ENCODE measurements at regions not wholly inside any gene's neighbourhood (a gene's known extent, or its start where the extent isn't known, plus 50 kb on each side); places are given as distances from the start of the nearest gene placed in this dataset.

DNA sequence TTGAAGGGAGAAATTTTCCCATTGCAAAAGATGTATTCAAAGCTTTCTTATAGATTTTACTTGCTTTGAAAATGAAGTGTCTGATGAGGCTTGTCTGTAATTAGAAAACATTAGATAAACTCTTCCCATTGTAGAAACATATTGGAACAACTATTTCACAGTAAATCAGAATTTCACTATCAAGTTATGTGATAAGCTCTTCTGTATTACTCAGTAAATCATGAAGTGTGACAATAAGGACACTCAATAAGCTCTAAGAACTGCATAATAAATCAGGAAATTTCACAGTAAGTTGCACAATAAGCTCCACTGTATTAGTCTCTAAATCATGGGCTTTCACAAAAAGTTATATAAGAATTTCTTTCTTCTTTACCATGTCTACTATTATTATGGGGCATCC lies 1546.6 kb downstream of the SLITRK5 start:
- H3K9me3 Mint-ChIP-seq = peaks cover 14% of the 10 kb centered on the region; the same call in 1 of the 3 replicates
- H3K27ac ChIP-seq (ENCODE audit: low read depth) = no peak overlapping the region

More for the DNA sequence above, 1546.6 kb downstream of the SLITRK5 start:
- peaks cover 8% of the 10 kb centered on the region; the same call in 2 of the 3 replicates for H3K36me3 Mint-ChIP-seq (ENCODE audit: low read depth)
- H3K4me2 ChIP-seq = no peak overlapping the region
- H3K27me3 ChIP-seq (ENCODE audit: insufficient read depth) = no peaks in the 10 kb centered on the region
- no peaks in the 10 kb centered on the region for H3K4me1 Mint-ChIP-seq
- no peak for TF ChIP-seq ZNF331 (CRISPR knock-in tag; IDR thresholded peaks at IDR 0.05; ENCODE audit: low read depth)
- TF ChIP-seq, protein P1, sequence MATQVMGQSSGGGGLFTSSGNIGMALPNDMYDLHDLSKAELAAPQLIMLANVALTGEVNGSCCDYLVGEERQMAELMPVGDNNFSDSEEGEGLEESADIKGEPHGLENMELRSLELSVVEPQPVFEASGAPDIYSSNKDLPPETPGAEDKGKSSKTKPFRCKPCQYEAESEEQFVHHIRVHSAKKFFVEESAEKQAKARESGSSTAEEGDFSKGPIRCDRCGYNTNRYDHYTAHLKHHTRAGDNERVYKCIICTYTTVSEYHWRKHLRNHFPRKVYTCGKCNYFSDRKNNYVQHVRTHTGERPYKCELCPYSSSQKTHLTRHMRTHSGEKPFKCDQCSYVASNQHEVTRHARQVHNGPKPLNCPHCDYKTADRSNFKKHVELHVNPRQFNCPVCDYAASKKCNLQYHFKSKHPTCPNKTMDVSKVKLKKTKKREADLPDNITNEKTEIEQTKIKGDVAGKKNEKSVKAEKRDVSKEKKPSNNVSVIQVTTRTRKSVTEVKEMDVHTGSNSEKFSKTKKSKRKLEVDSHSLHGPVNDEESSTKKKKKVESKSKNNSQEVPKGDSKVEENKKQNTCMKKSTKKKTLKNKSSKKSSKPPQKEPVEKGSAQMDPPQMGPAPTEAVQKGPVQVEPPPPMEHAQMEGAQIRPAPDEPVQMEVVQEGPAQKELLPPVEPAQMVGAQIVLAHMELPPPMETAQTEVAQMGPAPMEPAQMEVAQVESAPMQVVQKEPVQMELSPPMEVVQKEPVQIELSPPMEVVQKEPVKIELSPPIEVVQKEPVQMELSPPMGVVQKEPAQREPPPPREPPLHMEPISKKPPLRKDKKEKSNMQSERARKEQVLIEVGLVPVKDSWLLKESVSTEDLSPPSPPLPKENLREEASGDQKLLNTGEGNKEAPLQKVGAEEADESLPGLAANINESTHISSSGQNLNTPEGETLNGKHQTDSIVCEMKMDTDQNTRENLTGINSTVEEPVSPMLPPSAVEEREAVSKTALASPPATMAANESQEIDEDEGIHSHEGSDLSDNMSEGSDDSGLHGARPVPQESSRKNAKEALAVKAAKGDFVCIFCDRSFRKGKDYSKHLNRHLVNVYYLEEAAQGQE (IDR thresholded peaks at IDR 0.05; ENCODE audit: unreplicated experiment) = no peak
- no peak for TF ChIP-seq CREB1 (CRISPR knock-in tag; IDR thresholded peaks at IDR 0.05; ENCODE audit: low read depth)
- TF ChIP-seq, protein P2, sequence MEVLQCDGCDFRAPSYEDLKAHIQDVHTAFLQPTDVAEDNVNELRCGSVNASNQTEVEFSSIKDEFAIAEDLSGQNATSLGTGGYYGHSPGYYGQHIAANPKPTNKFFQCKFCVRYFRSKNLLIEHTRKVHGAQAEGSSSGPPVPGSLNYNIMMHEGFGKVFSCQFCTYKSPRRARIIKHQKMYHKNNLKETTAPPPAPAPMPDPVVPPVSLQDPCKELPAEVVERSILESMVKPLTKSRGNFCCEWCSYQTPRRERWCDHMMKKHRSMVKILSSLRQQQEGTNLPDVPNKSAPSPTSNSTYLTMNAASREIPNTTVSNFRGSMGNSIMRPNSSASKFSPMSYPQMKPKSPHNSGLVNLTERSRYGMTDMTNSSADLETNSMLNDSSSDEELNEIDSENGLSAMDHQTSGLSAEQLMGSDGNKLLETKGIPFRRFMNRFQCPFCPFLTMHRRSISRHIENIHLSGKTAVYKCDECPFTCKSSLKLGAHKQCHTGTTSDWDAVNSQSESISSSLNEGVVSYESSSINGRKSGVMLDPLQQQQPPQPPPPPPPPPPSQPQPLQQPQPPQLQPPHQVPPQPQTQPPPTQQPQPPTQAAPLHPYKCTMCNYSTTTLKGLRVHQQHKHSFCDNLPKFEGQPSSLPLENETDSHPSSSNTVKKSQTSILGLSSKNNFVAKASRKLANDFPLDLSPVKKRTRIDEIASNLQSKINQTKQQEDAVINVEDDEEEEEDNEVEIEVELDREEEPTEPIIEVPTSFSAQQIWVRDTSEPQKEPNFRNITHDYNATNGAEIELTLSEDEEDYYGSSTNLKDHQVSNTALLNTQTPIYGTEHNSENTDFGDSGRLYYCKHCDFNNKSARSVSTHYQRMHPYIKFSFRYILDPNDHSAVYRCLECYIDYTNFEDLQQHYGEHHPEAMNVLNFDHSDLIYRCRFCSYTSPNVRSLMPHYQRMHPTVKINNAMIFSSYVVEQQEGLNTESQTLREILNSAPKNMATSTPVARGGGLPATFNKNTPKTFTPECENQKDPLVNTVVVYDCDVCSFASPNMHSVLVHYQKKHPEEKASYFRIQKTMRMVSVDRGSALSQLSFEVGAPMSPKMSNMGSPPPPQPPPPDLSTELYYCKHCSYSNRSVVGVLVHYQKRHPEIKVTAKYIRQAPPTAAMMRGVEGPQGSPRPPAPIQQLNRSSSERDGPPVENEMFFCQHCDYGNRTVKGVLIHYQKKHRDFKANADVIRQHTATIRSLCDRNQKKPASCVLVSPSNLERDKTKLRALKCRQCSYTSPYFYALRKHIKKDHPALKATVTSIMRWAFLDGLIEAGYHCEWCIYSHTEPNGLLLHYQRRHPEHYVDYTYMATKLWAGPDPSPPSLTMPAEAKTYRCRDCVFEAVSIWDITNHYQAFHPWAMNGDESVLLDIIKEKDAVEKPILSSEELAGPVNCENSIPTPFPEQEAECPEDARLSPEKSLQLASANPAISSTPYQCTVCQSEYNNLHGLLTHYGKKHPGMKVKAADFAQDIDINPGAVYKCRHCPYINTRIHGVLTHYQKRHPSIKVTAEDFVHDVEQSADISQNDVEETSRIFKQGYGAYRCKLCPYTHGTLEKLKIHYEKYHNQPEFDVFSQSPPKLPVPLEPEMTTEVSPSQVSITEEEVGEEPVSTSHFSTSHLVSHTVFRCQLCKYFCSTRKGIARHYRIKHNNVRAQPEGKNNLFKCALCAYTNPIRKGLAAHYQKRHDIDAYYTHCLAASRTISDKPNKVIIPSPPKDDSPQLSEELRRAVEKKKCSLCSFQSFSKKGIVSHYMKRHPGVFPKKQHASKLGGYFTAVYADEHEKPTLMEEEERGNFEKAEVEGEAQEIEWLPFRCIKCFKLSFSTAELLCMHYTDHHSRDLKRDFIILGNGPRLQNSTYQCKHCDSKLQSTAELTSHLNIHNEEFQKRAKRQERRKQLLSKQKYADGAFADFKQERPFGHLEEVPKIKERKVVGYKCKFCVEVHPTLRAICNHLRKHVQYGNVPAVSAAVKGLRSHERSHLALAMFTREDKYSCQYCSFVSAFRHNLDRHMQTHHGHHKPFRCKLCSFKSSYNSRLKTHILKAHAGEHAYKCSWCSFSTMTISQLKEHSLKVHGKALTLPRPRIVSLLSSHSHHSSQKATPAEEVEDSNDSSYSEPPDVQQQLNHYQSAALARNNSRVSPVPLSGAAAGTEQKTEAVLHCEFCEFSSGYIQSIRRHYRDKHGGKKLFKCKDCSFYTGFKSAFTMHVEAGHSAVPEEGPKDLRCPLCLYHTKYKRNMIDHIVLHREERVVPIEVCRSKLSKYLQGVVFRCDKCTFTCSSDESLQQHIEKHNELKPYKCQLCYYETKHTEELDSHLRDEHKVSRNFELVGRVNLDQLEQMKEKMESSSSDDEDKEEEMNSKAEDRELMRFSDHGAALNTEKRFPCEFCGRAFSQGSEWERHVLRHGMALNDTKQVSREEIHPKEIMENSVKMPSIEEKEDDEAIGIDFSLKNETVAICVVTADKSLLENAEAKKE (CRISPR knock-in tag; IDR thresholded peaks at IDR 0.05) = no peak
- TF ChIP-seq NANOG (IDR thresholded peaks at IDR 0.05; ENCODE audit: borderline replicate concordance) = no peak
- TF ChIP-seq ZNF114 (CRISPR knock-in tag; IDR thresholded peaks at IDR 0.05) = no peak
- TF ChIP-seq, protein P3, sequence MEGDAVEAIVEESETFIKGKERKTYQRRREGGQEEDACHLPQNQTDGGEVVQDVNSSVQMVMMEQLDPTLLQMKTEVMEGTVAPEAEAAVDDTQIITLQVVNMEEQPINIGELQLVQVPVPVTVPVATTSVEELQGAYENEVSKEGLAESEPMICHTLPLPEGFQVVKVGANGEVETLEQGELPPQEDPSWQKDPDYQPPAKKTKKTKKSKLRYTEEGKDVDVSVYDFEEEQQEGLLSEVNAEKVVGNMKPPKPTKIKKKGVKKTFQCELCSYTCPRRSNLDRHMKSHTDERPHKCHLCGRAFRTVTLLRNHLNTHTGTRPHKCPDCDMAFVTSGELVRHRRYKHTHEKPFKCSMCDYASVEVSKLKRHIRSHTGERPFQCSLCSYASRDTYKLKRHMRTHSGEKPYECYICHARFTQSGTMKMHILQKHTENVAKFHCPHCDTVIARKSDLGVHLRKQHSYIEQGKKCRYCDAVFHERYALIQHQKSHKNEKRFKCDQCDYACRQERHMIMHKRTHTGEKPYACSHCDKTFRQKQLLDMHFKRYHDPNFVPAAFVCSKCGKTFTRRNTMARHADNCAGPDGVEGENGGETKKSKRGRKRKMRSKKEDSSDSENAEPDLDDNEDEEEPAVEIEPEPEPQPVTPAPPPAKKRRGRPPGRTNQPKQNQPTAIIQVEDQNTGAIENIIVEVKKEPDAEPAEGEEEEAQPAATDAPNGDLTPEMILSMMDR (conservative IDR thresholded peaks at IDR 0.05; ENCODE audit: low read depth in 2 of 2) = no peak
- TF ChIP-seq JUNB (IDR thresholded peaks at IDR 0.05; ENCODE audit: unreplicated experiment) = no peak
- no peak for TF ChIP-seq EZH2phosphoT487 (IDR thresholded peaks at IDR 0.05; ENCODE audit: unreplicated experiment)
- no peak for TF ChIP-seq STAT1 (IDR thresholded peaks at IDR 0.05; ENCODE audit: unreplicated experiment)
- TF ChIP-seq, protein P4, sequence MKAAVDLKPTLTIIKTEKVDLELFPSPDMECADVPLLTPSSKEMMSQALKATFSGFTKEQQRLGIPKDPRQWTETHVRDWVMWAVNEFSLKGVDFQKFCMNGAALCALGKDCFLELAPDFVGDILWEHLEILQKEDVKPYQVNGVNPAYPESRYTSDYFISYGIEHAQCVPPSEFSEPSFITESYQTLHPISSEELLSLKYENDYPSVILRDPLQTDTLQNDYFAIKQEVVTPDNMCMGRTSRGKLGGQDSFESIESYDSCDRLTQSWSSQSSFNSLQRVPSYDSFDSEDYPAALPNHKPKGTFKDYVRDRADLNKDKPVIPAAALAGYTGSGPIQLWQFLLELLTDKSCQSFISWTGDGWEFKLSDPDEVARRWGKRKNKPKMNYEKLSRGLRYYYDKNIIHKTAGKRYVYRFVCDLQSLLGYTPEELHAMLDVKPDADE (IDR thresholded peaks at IDR 0.05) = no peak
- no peak for TF ChIP-seq POLR2AphosphoS5 (IDR thresholded peaks at IDR 0.05; ENCODE audit: low read depth)
- TF ChIP-seq EZH2 (IDR thresholded peaks at IDR 0.05; ENCODE audit: low read depth, unreplicated experiment) = no peak
- no peaks in the 10 kb centered on the region for H3K9me2 ChIP-seq (ENCODE audit: insufficient read depth)
- H3K4me3 Mint-ChIP-seq = no peak overlapping the region
- no peak for ATAC-seq
- H3K27ac Mint-ChIP-seq = no peak overlapping the region
- H2AFZ ChIP-seq = no peak overlapping the region
- no peaks in the 10 kb centered on the region for H3F3A ChIP-seq (replicated peaks; ENCODE audit: low read depth)
- no peaks in the 10 kb centered on the region for H3K4me1 ChIP-seq (ENCODE audit: insufficient read depth)
- no peak for DNase-seq (ENCODE audit: low spot score)
- H3K36me3 ChIP-seq (ENCODE audit: insufficient read depth) = no peaks in the 10 kb centered on the region
- peaks cover 2% of the 10 kb centered on the region for H3K27me3 Mint-ChIP-seq (ENCODE audit: insufficient read depth, low read depth, poor library complexity)
- H3K4me3 ChIP-seq = no peak overlapping the region
- no peaks in the 10 kb centered on the region for H4K20me1 ChIP-seq (replicated peaks; ENCODE audit: insufficient read depth)
- no peaks in the 10 kb centered on the region for H3K79me2 ChIP-seq (replicated peaks; ENCODE audit: insufficient read depth)

Data from GM23338 (cell line).